ENCODE measurements at regions not wholly inside any gene's neighbourhood (a gene's known extent, or its start where the extent isn't known, plus 50 kb on each side); places are given as distances from the start of the nearest gene placed in this dataset.
"Not testable (repeated sequence)": the region's sequence is repeated elsewhere in the genome, so short reads cannot be mapped to it uniquely, and the experiment has no call there.

DNA sequence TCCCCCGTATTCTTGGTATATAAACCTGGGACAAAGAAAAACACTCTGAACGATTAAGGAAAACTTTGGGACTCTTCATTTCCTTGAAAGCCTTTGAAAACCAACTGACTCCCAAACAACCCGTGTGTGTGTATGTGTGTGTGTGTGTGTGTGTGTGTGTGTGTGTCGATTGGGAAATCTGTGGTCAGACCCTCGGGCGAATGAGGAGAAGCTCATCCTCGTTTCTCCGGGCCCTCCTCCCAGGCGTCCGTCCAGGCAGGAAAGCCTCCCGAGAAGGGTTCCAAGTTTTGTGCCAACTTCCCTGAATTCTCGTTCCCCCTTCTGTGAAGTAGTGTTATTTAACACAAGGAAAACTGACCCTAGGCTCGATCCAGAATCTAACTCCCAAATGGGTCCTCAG lies 4411.6 kb upstream of the TPTE start:
- H3K79me1 ChIP-seq (ENCODE audit: low read depth, low read length); H3K23ac ChIP-seq (ENCODE audit: insufficient read length); H3K4me2 ChIP-seq (ENCODE audit: insufficient read depth in 1 of 2, low read depth in 2 of 2, low read length in 2 of 2); H2BK5ac ChIP-seq (ENCODE audit: low read depth, low read length); H3K36me3 ChIP-seq (ENCODE audit: control insufficient read depth in 2 of 4, insufficient read depth in 4 of 4, low read length in 3 of 4); H4K8ac ChIP-seq (ENCODE audit: extremely low read depth, insufficient read depth, low read length); H3K9ac ChIP-seq (replicated peaks in 1 of 4; ENCODE audit: extremely low read depth in 1 of 4, low read depth in 3 of 4, low read length in 3 of 4); H3K56ac ChIP-seq (replicated peaks; ENCODE audit: insufficient read length, low read depth, low read length); H2BK120ac ChIP-seq (replicated peaks; ENCODE audit: low read depth, low read length); DNase-seq (ENCODE audit: low read depth in 1 of 2, low spot score in 2 of 2); H3K27me3 ChIP-seq (replicated peaks in 1 of 4; ENCODE audit: control insufficient read depth in 3 of 4, extremely low read depth in 1 of 4, insufficient read depth in 3 of 4, low read length in 3 of 4); H3K23me2 ChIP-seq (ENCODE audit: low read depth, low read length); H2BK12ac ChIP-seq (ENCODE audit: low read depth, low read length); H3K4me3 ChIP-seq (ENCODE audit: extremely low read depth in 1 of 4, insufficient read depth in 2 of 4, low read depth in 3 of 4, low read length in 4 of 4); H3K4ac ChIP-seq (replicated peaks; ENCODE audit: insufficient read length, low read depth, low read length); H3K4me1 ChIP-seq (replicated peaks in 1 of 4; ENCODE audit: control insufficient read depth in 3 of 4, insufficient read depth in 4 of 4, low read length in 3 of 4); H3K79me2 ChIP-seq (ENCODE audit: control insufficient read depth in 1 of 2, insufficient read depth in 2 of 2, low read length in 2 of 2); POLR2A ChIA-PET (ENCODE audit: partially characterized antibody); H4K5ac ChIP-seq (ENCODE audit: insufficient read length, low read depth, low read length); H2AK5ac ChIP-seq (ENCODE audit: low read depth, low read length); H4K20me1 ChIP-seq (replicated peaks in 1 of 2; ENCODE audit: control insufficient read depth in 1 of 2, insufficient read depth in 2 of 2, low read length in 2 of 2); H2AFZ ChIP-seq (ENCODE audit: low read length); H4K91ac ChIP-seq (replicated peaks; ENCODE audit: insufficient read length, low read length); CTCF ChIA-PET (ENCODE audit: partially characterized antibody); H2BK20ac ChIP-seq (ENCODE audit: low read length); H3K27ac ChIP-seq (ENCODE audit: low read depth, low read length); H3K18ac ChIP-seq (ENCODE audit: extremely low read depth, low read length); H2BK15ac ChIP-seq (ENCODE audit: low read length); H3K14ac ChIP-seq (ENCODE audit: insufficient read length); H3K9me3 ChIP-seq (ENCODE audit: insufficient read depth in 2 of 2, low read depth in 1 of 2, low read length in 1 of 2); FAIRE-seq: not testable (repeated sequence)
- WGBS, 2 experiments (ENCODE audit: extremely low coverage in 1 of 2, insufficient coverage in 1 of 2, insufficient read length in 1 of 2, insufficient replicate concordance in 2 of 2, low coverage in 1 of 2, low lambda C conversion rate in 2 of 2, missing lambda C conversion rate in 1 of 2), result no CpG with 5 or more reads among the region's 13 CpGs

DNA sequence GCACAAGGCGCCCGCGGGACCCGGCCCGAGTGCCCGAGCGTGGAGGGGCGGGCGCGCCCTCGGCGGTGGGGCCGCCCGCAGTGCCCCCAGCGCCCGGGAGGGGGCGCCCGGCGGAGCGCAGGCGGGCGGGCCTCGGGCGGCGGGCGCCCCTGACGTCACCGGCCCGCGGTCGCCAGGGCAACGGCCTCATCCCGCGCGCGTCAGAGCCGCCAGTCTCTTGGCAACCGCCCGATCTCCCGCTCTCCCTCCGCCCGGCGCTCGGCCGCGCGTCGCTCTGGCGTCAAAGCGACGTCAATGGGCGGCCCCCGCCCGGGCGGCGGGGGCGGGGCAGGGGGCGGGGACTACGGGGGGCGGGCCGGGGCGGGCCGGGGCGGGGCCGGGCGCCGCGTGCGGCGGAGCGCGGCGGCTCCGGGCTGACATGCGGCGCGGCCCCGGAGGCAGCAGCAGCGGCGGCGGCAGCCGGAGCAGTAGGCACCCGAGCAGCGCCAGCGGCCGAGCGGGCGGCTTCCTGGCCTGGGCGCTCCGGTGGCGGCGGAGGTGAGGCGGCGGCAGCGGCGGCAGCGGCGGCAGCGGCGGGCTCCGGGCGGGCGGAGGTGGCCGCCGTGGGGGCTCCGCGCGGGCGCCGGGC lies 4410.6 kb upstream of the TPTE start:
- H2AFZ ChIP-seq (ENCODE audit: low read length); H4K20me1 ChIP-seq (replicated peaks in 1 of 2; ENCODE audit: control insufficient read depth in 1 of 2, insufficient read depth in 2 of 2, low read length in 2 of 2); H2BK5ac ChIP-seq (ENCODE audit: low read depth, low read length); H3K9me3 ChIP-seq (ENCODE audit: insufficient read depth in 2 of 2, low read depth in 1 of 2, low read length in 1 of 2); H4K8ac ChIP-seq (ENCODE audit: extremely low read depth, insufficient read depth, low read length); H4K91ac ChIP-seq (replicated peaks; ENCODE audit: insufficient read length, low read length); H3K27ac ChIP-seq (ENCODE audit: low read depth, low read length); H3K56ac ChIP-seq (replicated peaks; ENCODE audit: insufficient read length, low read depth, low read length); H3K18ac ChIP-seq (ENCODE audit: extremely low read depth, low read length); POLR2A ChIA-PET (ENCODE audit: partially characterized antibody); H3K4me3 ChIP-seq (ENCODE audit: extremely low read depth in 1 of 4, insufficient read depth in 2 of 4, low read depth in 3 of 4, low read length in 4 of 4); H3K23ac ChIP-seq (ENCODE audit: insufficient read length); H2BK12ac ChIP-seq (ENCODE audit: low read depth, low read length); H3K36me3 ChIP-seq (ENCODE audit: control insufficient read depth in 2 of 4, insufficient read depth in 4 of 4, low read length in 3 of 4); H3K27me3 ChIP-seq (replicated peaks in 1 of 4; ENCODE audit: control insufficient read depth in 3 of 4, extremely low read depth in 1 of 4, insufficient read depth in 3 of 4, low read length in 3 of 4); H3K4ac ChIP-seq (replicated peaks; ENCODE audit: insufficient read length, low read depth, low read length); H3K79me1 ChIP-seq (ENCODE audit: low read depth, low read length); CTCF ChIA-PET (ENCODE audit: partially characterized antibody); FAIRE-seq; DNase-seq (ENCODE audit: low read depth in 1 of 2, low spot score in 2 of 2); H3K23me2 ChIP-seq (ENCODE audit: low read depth, low read length); H3K4me1 ChIP-seq (replicated peaks in 1 of 4; ENCODE audit: control insufficient read depth in 3 of 4, insufficient read depth in 4 of 4, low read length in 3 of 4); H3K79me2 ChIP-seq (ENCODE audit: control insufficient read depth in 1 of 2, insufficient read depth in 2 of 2, low read length in 2 of 2); H2BK15ac ChIP-seq (ENCODE audit: low read length); H2BK20ac ChIP-seq (ENCODE audit: low read length); H3K14ac ChIP-seq (ENCODE audit: insufficient read length); H3K9ac ChIP-seq (replicated peaks in 1 of 4; ENCODE audit: extremely low read depth in 1 of 4, low read depth in 3 of 4, low read length in 3 of 4); H2BK120ac ChIP-seq (replicated peaks; ENCODE audit: low read depth, low read length); H3K4me2 ChIP-seq (ENCODE audit: insufficient read depth in 1 of 2, low read depth in 2 of 2, low read length in 2 of 2); H4K5ac ChIP-seq (ENCODE audit: insufficient read length, low read depth, low read length); H2AK5ac ChIP-seq (ENCODE audit: low read depth, low read length): not testable (repeated sequence)
- no CpG with 5 or more reads among the region's 110 CpGs for WGBS, 2 experiments (ENCODE audit: extremely low coverage in 1 of 2, insufficient coverage in 1 of 2, insufficient read length in 1 of 2, insufficient replicate concordance in 2 of 2, low coverage in 1 of 2, low lambda C conversion rate in 2 of 2, missing lambda C conversion rate in 1 of 2)

Measured in H1 (cell line).